ENCODE measurements at regions not wholly inside any gene's neighbourhood (a gene's known extent, or its start where the extent isn't known, plus 50 kb on each side); places are given as distances from the start of the nearest gene placed in this dataset.

GRCh38 chr3:111314898-111315297, 227.1 kb upstream of the CD96 start:
- H3K23me2 ChIP-seq (ENCODE audit: low read depth, low read length) = no peaks in the 10 kb centered on the region

More at GRCh38 chr3:111314898-111315297, 227.1 kb upstream of the CD96 start:
- FAIRE-seq (no peak), DNase-seq (ENCODE audit: low read depth in 1 of 2, low spot score in 2 of 2) (no peak)
- H2BK20ac ChIP-seq (ENCODE audit: low read length) = no peak overlapping the region
- H2AFZ ChIP-seq (ENCODE audit: low read length) = no peak overlapping the region
- H2BK15ac ChIP-seq (ENCODE audit: low read length) = no peak overlapping the region
- H3K9me3 ChIP-seq (ENCODE audit: insufficient read depth in 2 of 2, low read depth in 1 of 2, low read length in 1 of 2) = no peaks in the 10 kb centered on the region
- H4K8ac ChIP-seq (ENCODE audit: extremely low read depth, insufficient read depth, low read length) = no peak overlapping the region
- H2BK120ac ChIP-seq (replicated peaks; ENCODE audit: low read depth, low read length) = no peak overlapping the region
- no peak overlapping the region for H3K27ac ChIP-seq (ENCODE audit: low read depth, low read length)
- H3K36me3 ChIP-seq (ENCODE audit: control insufficient read depth in 2 of 4, insufficient read depth in 4 of 4, low read length in 3 of 4) = no peaks in the 10 kb centered on the region
- H3K9ac ChIP-seq (replicated peaks in 1 of 4; ENCODE audit: extremely low read depth in 1 of 4, low read depth in 3 of 4, low read length in 3 of 4) = no peak overlapping the region
- no peaks in the 10 kb centered on the region for H3K79me2 ChIP-seq (ENCODE audit: control insufficient read depth in 1 of 2, insufficient read depth in 2 of 2, low read length in 2 of 2)
- H4K91ac ChIP-seq (replicated peaks; ENCODE audit: insufficient read length, low read length) = no peak overlapping the region
- H3K4me1 ChIP-seq (replicated peaks in 1 of 4; ENCODE audit: control insufficient read depth in 3 of 4, insufficient read depth in 4 of 4, low read length in 3 of 4) = no peaks in the 10 kb centered on the region
- 88% methylated on average over 5 of the region's 5 CpGs; no CpG with 5 or more reads in 1 of the 2 experiments for WGBS, 2 experiments (ENCODE audit: extremely low coverage in 1 of 2, insufficient coverage in 1 of 2, insufficient read length in 1 of 2, insufficient replicate concordance in 2 of 2, low coverage in 1 of 2, low lambda C conversion rate in 2 of 2, missing lambda C conversion rate in 1 of 2)
- CTCF ChIA-PET (ENCODE audit: partially characterized antibody) = interaction anchor here (1.4 to 1.9 kb wide), 4 partner anchors 15 to 698 kb away, joined by 3 to 5 read pairs (median 4); no protein-coding TSS in a partner anchor
- H2BK5ac ChIP-seq (ENCODE audit: low read depth, low read length) = no peak overlapping the region
- no peak overlapping the region for H3K18ac ChIP-seq (ENCODE audit: extremely low read depth, low read length)
- POLR2A ChIA-PET (ENCODE audit: partially characterized antibody) = no interaction called here
- H3K4me2 ChIP-seq (ENCODE audit: insufficient read depth in 1 of 2, low read depth in 2 of 2, low read length in 2 of 2) = no peak overlapping the region
- H3K56ac ChIP-seq (replicated peaks; ENCODE audit: insufficient read length, low read depth, low read length) = no peak overlapping the region
- no peak overlapping the region for H2BK12ac ChIP-seq (ENCODE audit: low read depth, low read length)
- no peak overlapping the region for H3K4me3 ChIP-seq (ENCODE audit: extremely low read depth in 1 of 4, insufficient read depth in 2 of 4, low read depth in 3 of 4, low read length in 4 of 4)
- no peak overlapping the region for H3K14ac ChIP-seq (ENCODE audit: insufficient read length)
- no peaks in the 10 kb centered on the region for H3K79me1 ChIP-seq (ENCODE audit: low read depth, low read length)
- no peaks in the 10 kb centered on the region for H4K20me1 ChIP-seq (replicated peaks in 1 of 2; ENCODE audit: control insufficient read depth in 1 of 2, insufficient read depth in 2 of 2, low read length in 2 of 2)
- H4K5ac ChIP-seq (ENCODE audit: insufficient read length, low read depth, low read length) = no peak overlapping the region
- TF ChIP-seq ATF3 (IDR thresholded peaks at IDR 0.05; ENCODE audit: insufficient read depth, low read depth, low read length) (no peak), KDM4A (IDR thresholded peaks at IDR 0.05; ENCODE audit: low read depth, low read length, severe bottlenecking) (no peak), CHD2 (IDR thresholded peaks at IDR 0.05; ENCODE audit: low read length) (no peak), RAD21 (IDR thresholded peaks at IDR 0.05 in 1 of 2, conservative IDR thresholded peaks at IDR 0.05 in 1 of 2; ENCODE audit: low read depth in 2 of 2, low read length in 2 of 2) (no peak), SUZ12 (IDR thresholded peaks at IDR 0.05; ENCODE audit: low read length) (no peak), POLR2A (IDR thresholded peaks at IDR 0.05; ENCODE audit: control extremely low read depth in 1 of 2, low read depth in 2 of 2, low read length in 2 of 2) (no peak), ASH2L (IDR thresholded peaks at IDR 0.05; ENCODE audit: low read length) (no peak), SP1 (IDR thresholded peaks at IDR 0.05; ENCODE audit: low read depth, low read length) (no peak), E2F6 (IDR thresholded peaks at IDR 0.05) (no peak), POLR2AphosphoS5 (IDR thresholded peaks at IDR 0.05; ENCODE audit: low read depth, low read length) (no peak), NANOG (IDR thresholded peaks at IDR 0.05; ENCODE audit: insufficient read depth, low read depth, low read length, poor library complexity, severe bottlenecking) (no peak), SIRT6 (IDR thresholded peaks at IDR 0.05; ENCODE audit: low read length) (no peak), NRF1 (IDR thresholded peaks at IDR 0.05; ENCODE audit: low read depth, low read length) (no peak)
- H3K27me3 ChIP-seq (replicated peaks in 1 of 4; ENCODE audit: control insufficient read depth in 3 of 4, extremely low read depth in 1 of 4, insufficient read depth in 3 of 4, low read length in 3 of 4) = no peaks in the 10 kb centered on the region
- H3K4ac ChIP-seq (replicated peaks; ENCODE audit: insufficient read length, low read depth, low read length) = no peak overlapping the region
- no peak overlapping the region for H2AK5ac ChIP-seq (ENCODE audit: low read depth, low read length)
- H3K23ac ChIP-seq (ENCODE audit: insufficient read length) = no peak overlapping the region

Measured in H1 (cell line).